Transverse colon (tissue), 4 donors: ENCODE measurements at regions not wholly inside any gene's neighbourhood (a gene's known extent, or its start where the extent isn't known, plus 50 kb on each side); places are given as distances from the start of the nearest gene placed in this dataset.

ENCODE experiments used
- DNase-seq: peaks from one replicate; pipeline ENCODE4 v3.0.0-alpha.2; 2019
- H3K27ac ChIP-seq, 4 donors: fragments of 200-600 bp; sonication (generic); 2 replicates each; pipeline ENCODE4 v1.5.1; 2016 to 2018; ENCODE audit warnings: inconsistent platforms in 4 of 4
- H3K27me3 ChIP-seq: fragments of 200-600 bp; sonication (generic); 2 replicates; pipeline ENCODE4 v1.5.1; 2017; ENCODE audit warnings: inconsistent platforms
- H3K36me3 ChIP-seq, 4 donors: fragments of 200-600 bp; sonication (generic); 2 replicates each; pipeline ENCODE4 v1.5.1; 2017 to 2019; ENCODE audit warnings: inconsistent platforms in 4 of 4
- H3K4me1 ChIP-seq, 4 donors: fragments of 200-600 bp; sonication (generic); 2 replicates each; pipeline ENCODE4 v1.5.1; 2017 to 2020; ENCODE audit warnings: inconsistent platforms in 4 of 4
- H3K4me3 ChIP-seq, 4 donors: fragments of 200-600 bp; sonication (generic); 1 replicate in 1 of 4; 2 replicates in 3 of 4; pipeline versions ENCODE4 v1.5.1 to v1.6.1; 2017 to 2019; ENCODE audit warnings: inconsistent platforms in 4 of 4
- H3K9me3 ChIP-seq, 2 donors: fragments of 200-600 bp; sonication (generic); 2 replicates each; pipeline ENCODE4 v1.5.1; 2017 to 2019; ENCODE audit warnings: inconsistent platforms in 2 of 2
- CTCF ChIP-seq, 5 experiments: fragments of 200-600 bp in 3 of 5; fragments of 450-650 bp in 2 of 5; sonication (generic) in 3 of 5; IDR thresholded peaks; 1 replicate in 2 of 5; 2 replicates in 3 of 5; pipeline ENCODE4 v1.5.1; 2016 to 2017; ENCODE audit warnings: antibody characterized with exemption in 5 of 5, inconsistent platforms in 3 of 5, mild to moderate bottlenecking in 2 of 5, moderate library complexity in 1 of 5
- EP300 ChIP-seq: sonication (generic); formaldehyde crosslinking; IDR thresholded peaks from one replicate; pipeline ENCODE4 v1.6.1; 2017; ENCODE audit warnings: antibody characterized with exemption, low read depth
- POLR2A ChIP-seq: fragments of 450-650 bp; IDR thresholded peaks from one replicate; pipeline ENCODE4 v1.6.1; 2016; ENCODE audit warnings: antibody characterized with exemption, mild to moderate bottlenecking, moderate library complexity
- POLR2AphosphoS5 ChIP-seq, 3 donors: sonication (generic); formaldehyde crosslinking; IDR thresholded peaks; one replicate each; pipeline ENCODE4 v1.6.1; 2016; ENCODE audit warnings: antibody characterized with exemption in 3 of 3
- WGBS, 2 donors: methylation state at CpG; one replicate each; pipeline ENCODE4 v1.1.5; 2018; ENCODE audit warnings: low coverage in 1 of 2; 5-methylcytosine and 5-hydroxymethylcytosine counted together
- in situ Hi-C, 4 donors: fragments of 200-750 bp; cut with MboI; loops; one replicate each; pipeline versions ENCODE4 v1.15.0 to v1.15.1; 2017; ENCODE audit warnings: low sequenced_read_pairs in 3 of 4, low pct_ligation_motif_present in 1 of 4, low pct_unique_long_range_greater_than_20kb in 1 of 4
- intact Hi-C: fragments of 100-400 bp; cut with DNase I; formaldehyde crosslinking; loops from one replicate; pipeline ENCODE4 v1.15.1; 2023; ENCODE audit warnings: low total_unique reads

GRCh38 chr2:177058747-177059146, 153.8 kb upstream of the HNRNPA3 start:
- peaks cover 0 to 7% (median 2%) of the 10 kb centered on the region in 4 donors for H3K4me1 ChIP-seq
- no peaks in the 10 kb centered on the region for H3K36me3 ChIP-seq
- H3K4me3 ChIP-seq: no peak overlapping the region
- H3K27ac ChIP-seq: peak overlapping the region in 2 of 4 donors; percentile 59 to 76
- H3K27me3 ChIP-seq: no peaks in the 10 kb centered on the region
- in situ Hi-C loops: no loop called here
- intact Hi-C loops: no loop called here
- DNase-seq: no peak
- H3K9me3 ChIP-seq: no peaks in the 10 kb centered on the region
- TF ChIP-seq POLR2AphosphoS5 (IDR thresholded peaks at IDR 0.05) (no peak), CTCF (IDR thresholded peaks at IDR 0.05) (no peak), POLR2A (no peak), EP300 (no peak)

GRCh38 chr2:177059293-177059692, 153.3 kb upstream of the HNRNPA3 start:
- H3K27me3 ChIP-seq: no peaks in the 10 kb centered on the region
- no peak overlapping the region for H3K4me3 ChIP-seq
- H3K9me3 ChIP-seq: no peaks in the 10 kb centered on the region
- TF ChIP-seq EP300: no peak
- TF ChIP-seq POLR2AphosphoS5 (IDR thresholded peaks at IDR 0.05): peak in 1 of 3 donors; percentile 9
- peak overlapping the region in 2 of 4 donors; percentile 59 to 76 for H3K27ac ChIP-seq
- intact Hi-C loops: no loop called here
- peaks cover 0 to 7% (median 2%) of the 10 kb centered on the region in 4 donors for H3K4me1 ChIP-seq
- H3K36me3 ChIP-seq: no peaks in the 10 kb centered on the region
- 37 to 55% methylated on average over 6 of the region's 6 CpGs for WGBS, 2 donors
- no peak for DNase-seq
- in situ Hi-C loops: no loop called here

DNA sequence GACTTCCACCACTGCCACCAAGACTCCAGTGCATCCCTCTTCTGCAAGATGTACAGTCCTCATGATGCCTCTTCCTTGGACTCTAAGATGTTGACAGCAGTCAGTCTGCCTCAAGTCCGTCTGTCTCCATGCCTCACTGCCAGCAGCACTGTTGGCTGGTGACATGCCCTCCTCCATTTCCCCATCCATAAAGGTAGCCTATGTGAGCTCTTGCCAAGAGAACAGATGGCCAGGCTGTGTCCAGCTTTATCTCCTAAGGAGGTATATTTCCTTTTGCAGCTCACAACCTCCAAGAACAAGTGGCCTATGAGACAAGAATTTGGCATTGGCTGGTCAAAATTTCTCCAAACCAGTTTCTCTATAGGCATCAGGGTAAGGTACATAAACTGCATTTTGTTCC, 149.3 kb upstream of the HNRNPA3 start:
- TF ChIP-seq POLR2A (no peak), CTCF (IDR thresholded peaks at IDR 0.05) (no peak), EP300 (no peak), POLR2AphosphoS5 (IDR thresholded peaks at IDR 0.05) (no peak)
- DNase-seq: no peak
- H3K36me3 ChIP-seq: no peaks in the 10 kb centered on the region
- H3K4me1 ChIP-seq: peaks cover 0 to 7% (median 2%) of the 10 kb centered on the region in 4 donors
- no peaks in the 10 kb centered on the region for H3K27me3 ChIP-seq
- no peaks in the 10 kb centered on the region for H3K9me3 ChIP-seq
- in situ Hi-C loops: no loop called here
- no peak overlapping the region for H3K27ac ChIP-seq
- no peak overlapping the region for H3K4me3 ChIP-seq
- WGBS, 2 donors: 86% methylated on average over 1 of the region's 1 CpG; no CpG with 5 or more reads in 1 of the 2 donors
- intact Hi-C loops: no loop called here

- TF ChIP-seq POLR2AphosphoS5 (IDR thresholded peaks at IDR 0.05) (no peak), CTCF (IDR thresholded peaks at IDR 0.05) (no peak), POLR2A (no peak), EP300 (no peak)
- WGBS, 2 donors: 50 to 80% methylated on average over 2 to 4 of the region's 4 CpGs
- no peaks in the 10 kb centered on the region for H3K9me3 ChIP-seq
- in situ Hi-C loops (no loop called here), intact Hi-C loops (no loop called here)
- DNase-seq: no peak
- peaks cover 0 to 7% (median 2%) of the 10 kb centered on the region in 4 donors for H3K4me1 ChIP-seq
- no peak overlapping the region for H3K4me3 ChIP-seq
- H3K36me3 ChIP-seq: no peaks in the 10 kb centered on the region
- no peaks in the 10 kb centered on the region for H3K27me3 ChIP-seq
- H3K27ac ChIP-seq: no peak overlapping the region
Observed at GRCh38 chr2:177064422-177064821, 148.2 kb upstream of the HNRNPA3 start.

DNA sequence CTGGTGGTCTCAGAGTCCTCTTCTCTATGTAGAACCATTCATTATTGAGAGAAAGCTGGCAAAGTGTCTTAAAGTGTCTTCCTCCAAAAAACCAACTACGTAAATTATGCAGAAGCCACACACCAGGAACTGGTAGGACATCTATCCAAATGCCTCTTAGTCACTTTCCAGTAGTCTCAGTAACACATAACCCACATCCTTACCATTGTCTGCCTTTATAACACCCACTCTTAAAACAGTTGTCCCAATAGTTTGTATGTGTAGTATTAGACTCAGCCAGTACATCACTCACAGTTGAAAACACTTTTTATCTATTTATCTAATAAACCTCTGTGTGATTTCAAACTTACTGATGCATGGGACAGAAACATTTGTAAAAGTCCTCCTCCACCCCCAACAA, 143.6 kb upstream of the HNRNPA3 start:
- in situ Hi-C loops: no loop called here
- intact Hi-C loops: no loop called here
- Histone ChIP-seq H3K27ac (no peak overlapping the region), H3K4me3 (no peak overlapping the region), H3K9me3 (no peaks in the 10 kb centered on the region), H3K36me3 (no peaks in the 10 kb centered on the region), H3K4me1 (no peaks in the 10 kb centered on the region), H3K27me3 (no peaks in the 10 kb centered on the region)
- no peak for DNase-seq
- TF ChIP-seq POLR2AphosphoS5 (IDR thresholded peaks at IDR 0.05): no peak
- WGBS, 2 donors: 94 to 100% methylated on average over 1 of the region's 1 CpG
